Activated CD4-positive, CD25-positive, alpha-beta regulatory T cell treated with anti-CD3 and anti-CD28 coated beads, Interleukin-2, amount 50 U/mL, for 16 hours (primary cell): ENCODE measurements at regions not wholly inside any gene's neighbourhood (a gene's known extent, or its start where the extent isn't known, plus 50 kb on each side); places are given as distances from the start of the nearest gene placed in this dataset.

Source experiments
- DNase-seq: peaks from one replicate; pipeline ENCODE4 v3.0.0-alpha.2; 2020; ENCODE audit warnings: low read depth, low spot score

DNA sequence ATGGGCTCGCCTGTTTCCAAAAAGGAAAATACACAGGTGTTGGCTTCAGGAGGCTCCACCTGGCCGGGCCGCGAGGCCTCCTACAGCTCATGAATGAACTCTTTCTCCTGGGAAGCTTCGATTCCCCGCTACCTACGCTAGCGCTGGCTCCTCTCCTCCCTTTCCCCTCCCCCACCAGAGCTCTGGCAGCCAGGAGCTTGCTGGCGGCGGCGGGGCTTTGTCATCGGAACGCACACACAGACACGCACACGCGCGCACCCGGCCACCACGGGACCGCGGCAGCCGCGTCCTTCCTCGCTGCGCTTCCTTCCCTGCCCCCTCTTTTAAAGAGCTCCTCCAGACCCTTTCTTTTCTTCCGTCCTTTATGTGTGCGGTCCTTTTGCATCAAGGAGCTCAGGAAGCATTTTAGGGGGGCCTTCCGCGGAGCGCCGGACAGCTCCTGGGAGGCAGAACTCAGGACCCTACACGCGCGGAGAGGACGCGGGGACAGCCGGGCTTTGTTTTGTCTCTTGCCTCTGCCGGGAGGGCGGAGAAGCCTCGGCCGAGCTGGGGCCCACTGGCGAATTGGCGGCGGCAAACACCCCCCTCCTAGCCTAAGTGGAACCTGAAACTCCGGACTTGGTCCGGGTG, 70.2 kb upstream of the BCOR start:
- no peak for DNase-seq

GRCh38 chrX:40167233-40167849, 69.6 kb upstream of the BCOR start:
- DNase-seq = no peak

- no peak for DNase-seq
Measured at GRCh38 chrX:40166582-40166981, 68.8 kb upstream of the BCOR start.

DNA sequence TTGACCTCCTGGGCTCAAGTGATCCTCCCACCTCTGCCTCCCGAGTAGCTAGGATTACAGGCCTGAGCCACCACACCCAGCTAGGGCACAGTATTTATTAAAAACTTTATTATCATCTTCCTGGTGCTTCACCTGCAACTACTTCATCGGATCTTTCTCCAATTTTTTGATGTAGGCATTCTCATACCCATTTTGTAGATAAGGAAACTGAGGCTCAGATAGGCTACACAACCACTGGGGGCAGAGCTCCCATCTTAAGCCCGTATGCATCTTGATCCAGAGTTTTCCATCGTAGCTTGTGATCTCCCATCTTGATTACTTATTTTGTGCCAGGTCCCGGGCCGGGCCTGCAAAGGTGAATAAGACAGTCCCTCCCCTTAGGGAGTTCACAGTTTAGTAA, 68.1 kb upstream of the BCOR start:
- no peak for DNase-seq

- no peak for DNase-seq
Measured at GRCh38 chrX:40165206-40165605, 67.4 kb upstream of the BCOR start.

DNA sequence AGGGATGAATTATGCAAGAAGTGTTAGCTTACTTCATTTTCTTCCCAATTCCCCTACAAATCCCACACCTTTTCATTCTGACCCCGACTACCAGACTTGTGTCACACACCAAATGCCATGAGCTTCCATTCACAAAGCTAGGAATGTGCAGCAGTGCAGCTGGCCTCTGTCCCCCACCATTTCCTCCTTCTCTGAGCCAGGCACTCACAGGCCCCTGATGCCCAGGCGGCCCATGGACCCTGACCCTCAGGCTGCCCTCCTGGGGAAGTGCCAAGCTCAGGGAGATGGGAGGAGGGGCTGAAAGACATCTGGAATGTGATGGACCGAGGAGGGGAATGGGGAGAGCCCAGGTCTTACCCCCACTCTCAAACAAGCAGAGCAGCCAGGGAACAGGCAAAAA, 67.0 kb upstream of the BCOR start:
- no peak for DNase-seq

DNA sequence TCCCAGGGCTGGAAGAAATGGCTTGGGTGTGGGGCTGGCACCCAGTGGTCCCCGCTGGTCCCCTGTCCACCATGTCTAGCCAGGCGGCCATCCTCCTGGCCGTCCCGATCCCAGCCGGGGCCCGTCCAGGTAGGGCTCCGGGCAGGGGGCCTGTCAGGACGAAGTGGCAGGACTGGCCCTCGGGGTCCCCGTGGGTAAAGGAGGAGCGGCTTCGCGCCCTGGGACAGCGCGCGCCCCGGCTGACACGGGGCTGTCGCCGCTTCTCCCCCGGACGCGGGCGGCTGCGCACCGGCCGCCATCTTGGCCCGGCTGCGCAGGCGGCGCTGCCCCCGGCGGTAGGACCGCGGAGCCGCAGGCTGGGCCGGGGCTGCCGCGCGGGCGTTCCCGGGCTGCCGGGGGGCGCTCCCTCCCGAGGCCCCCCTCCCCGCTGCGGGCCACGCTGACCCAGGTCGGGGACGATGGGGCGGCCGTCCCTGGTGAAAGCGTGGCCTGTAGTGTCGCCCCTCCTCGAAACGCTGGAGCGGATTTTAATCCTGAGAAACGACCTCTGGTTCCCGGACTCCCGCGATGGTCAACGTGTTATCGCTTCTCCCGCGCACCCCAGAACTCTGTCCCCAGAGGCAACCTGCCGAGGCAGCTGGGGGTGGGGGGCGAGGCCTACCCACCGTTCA, 60.4 kb upstream of the BCOR start:
- no peak for DNase-seq

- no peak for DNase-seq
Measured at GRCh38 chrX:40157228-40158035, 59.7 kb upstream of the BCOR start.

- DNase-seq = no peak
Measured at GRCh38 chrX:40156470-40157227, 58.9 kb upstream of the BCOR start.

- DNase-seq = no peak
Measured at GRCh38 chrX:40155589-40156469, 58.1 kb upstream of the BCOR start.

DNA sequence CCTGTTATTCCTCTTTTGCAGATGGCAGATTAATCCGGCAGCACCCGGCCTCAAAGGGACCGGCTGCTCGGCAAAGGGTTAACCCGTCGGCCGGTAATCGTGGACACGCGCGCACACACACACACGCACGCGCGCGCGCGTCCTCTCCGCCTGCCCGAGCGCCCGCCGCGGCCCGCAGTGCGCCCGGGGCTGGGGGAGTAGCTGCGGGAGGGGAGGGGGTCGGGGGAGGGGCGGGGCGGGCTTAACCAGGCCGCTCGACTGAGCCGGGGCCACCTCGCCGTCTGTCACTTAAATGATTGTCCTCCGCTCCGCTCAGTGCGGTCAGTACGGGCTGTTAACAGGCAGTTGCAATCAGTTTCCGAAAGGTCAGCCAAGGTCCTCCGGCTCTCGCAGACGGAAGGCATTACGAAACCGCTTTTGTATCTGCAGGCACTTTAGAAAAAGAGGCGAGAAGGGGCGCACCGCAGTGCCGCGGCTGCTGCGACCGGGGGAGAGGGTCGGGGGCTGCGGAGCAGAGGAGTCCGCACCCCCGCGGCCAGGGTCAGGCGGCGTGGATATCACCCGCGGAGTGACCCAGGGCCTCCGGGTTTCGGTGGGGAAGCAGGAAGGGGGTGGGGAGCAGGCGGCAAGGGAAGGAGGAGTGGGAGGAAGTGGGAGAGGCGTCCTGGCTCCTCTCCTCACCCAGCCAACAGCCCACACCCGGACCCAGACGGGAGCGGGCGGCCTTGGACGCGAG, 57.3 kb upstream of the BCOR start:
- DNase-seq = no peak

DNA sequence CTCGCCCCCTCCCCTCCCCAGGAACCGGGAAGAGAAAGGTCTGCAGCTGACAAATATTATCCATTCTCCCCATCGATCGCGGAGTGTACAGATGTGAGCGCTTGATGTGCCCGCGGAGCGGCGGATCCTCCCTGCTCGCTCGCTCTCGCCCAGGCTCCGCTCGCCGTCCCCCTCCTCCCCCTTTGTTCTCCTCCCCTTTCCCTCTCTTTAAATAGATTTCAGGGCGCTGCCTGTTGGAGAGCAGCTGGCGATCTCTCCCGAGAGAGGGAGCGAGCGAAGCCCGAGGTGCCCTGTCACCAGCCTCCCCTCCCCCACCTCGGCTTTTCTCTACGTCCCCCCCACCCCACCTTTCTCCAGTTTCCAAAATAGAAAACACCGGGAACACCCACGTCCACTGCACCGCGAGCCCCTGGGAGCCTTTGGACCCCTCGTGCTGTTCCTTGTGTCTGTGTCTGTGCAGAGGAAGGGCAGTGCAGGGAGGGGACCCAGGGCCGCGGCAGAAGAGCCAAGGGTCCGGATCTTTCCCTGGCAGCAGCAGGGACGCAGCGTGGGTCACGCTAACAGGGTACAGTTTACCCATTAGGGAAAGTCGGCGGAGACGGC, 56.6 kb upstream of the BCOR start:
- no peak for DNase-seq

DNA sequence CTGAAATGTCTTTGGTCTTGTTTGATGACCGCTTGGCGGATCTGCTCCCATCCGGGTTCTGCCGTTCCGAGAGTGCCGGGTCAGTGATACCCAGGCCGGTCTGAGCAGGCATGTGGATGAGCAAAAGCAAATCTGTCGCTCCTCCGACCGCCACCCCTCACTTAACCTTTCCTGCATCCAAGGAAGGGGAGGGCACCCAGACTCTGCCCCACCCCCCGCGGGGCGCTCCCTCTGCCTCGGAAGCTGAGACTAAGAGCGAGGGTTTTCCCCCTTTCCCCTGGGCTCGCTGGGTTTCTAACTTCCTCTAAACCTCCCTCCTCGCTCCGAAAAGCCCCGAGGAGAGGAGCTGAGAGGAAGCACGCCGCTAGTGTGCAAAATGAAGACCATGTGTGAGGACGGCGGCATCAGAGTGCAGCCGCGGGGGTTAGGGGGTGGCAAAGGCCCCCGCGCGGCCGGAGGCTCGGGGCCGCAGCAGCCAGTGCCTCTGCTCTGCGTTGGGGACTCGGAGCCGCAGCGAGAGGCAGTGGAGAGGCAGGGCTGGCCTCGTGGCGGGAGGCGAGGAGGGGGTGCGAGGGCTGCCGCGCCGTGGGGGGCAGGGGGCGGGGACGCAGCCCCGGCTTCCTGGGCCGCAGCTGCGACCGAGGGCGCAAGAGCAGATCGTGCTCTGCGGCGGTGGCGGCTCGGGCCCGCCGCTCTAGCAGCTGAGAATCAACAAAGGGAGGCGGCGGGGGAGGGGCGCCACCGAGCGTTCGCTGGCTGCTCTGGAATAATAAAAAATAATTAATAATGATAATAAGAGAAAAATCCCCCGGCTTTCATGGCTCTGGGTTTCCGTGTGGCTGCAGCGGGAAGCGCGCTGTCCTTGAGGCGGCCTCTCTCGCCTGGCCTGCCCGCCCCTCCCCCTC, 55.8 kb upstream of the BCOR start:
- no peak for DNase-seq

GRCh38 chrX:40152741-40153344, 55.1 kb upstream of the BCOR start:
- no peak for DNase-seq

DNA sequence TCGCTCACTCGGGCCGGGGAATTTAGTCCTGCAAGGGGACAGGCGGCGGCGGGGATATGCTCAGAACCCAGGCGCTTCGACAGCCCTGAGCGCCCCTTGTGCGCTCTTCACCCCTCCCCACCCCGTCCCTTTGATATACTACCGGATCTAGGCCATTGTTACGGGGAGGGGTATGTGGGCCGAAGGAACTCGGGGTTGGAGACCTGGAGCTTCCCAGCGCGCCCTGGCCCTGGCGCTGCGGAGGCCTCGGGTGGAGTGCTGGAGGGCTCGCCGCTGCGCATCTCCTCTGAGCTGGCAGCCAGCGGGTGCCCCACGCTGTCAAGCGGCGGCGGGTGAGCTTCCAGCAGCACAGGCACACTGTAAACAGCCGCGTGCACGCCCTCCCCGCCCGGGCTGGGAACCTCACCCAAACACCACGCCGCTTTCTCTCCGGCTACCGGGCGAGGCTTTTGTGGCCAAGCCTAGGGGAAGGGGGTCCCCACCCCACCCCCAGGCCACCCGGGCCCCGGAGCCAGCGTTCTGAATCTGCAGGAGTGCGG, 54.5 kb upstream of the BCOR start:
- DNase-seq = no peak

DNA sequence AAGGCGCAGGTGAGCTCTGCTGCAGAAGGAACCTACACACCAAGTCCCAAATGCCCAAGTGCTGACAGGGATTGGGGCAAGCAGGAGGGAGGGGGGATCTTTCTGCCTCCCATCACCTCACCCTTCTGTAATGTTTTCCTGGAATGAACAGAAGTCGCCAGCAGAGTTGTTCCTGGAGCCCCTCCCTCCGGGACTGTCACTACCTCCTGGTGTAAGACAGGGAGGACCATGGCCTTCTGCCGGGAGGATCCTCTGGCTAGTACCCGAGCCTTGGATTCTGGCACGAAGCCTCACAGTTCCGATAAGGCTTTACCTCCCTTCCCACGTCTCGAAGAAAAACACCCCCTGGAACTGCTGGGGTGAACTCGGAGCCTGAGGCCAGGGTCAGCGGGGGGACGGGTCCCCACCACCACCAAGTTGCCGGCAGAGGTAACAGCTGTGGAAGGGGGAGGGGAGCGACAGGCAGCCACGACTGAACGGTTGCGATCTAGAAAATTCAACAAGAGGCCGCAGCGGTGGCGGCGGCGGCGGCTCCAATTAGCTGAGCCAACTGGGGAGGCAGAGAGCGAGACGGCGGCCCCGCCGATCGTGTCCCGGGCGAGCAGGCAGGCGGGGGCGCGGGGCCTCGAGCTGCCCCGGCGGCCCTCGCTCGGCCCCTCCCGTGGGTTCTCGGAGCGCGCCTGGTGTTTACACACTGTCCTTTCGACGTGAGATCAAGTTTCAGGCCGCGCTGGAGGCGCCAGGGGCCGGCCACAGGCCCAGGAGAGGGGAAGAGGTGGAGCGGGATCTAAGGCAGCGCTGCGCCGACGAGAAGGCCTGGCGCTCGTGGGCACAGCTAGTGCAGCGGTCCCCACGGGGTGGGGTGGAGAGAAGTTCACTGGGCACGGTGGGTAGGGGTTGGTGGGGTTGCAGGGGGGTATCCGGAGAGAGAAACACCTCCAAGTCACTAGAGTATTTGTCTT, 53.7 kb upstream of the BCOR start:
- DNase-seq = no peak

DNA sequence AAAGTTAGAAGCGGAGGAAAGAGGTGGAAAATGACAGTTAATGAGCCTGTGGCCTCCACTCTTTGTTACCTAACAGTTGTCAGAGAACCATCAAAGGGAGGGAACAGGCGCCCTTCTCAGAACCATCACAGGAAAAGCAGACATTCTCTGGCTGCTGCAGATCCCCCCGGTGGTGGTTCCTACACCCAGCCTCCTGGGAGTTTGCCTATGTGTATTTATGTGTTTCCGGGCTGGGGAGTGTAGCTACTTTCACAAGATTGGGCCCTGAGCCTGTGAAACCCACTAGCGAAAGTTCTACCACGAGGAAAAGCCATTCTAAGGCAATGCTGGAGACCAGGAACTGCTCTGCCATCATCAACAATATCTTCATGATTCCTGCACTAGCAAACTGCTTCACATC, 52.7 kb upstream of the BCOR start:
- no peak for DNase-seq
